ENCODE measurements at regions not wholly inside any gene's neighbourhood (a gene's known extent, or its start where the extent isn't known, plus 50 kb on each side); places are given as distances from the start of the nearest gene placed in this dataset.

DNA sequence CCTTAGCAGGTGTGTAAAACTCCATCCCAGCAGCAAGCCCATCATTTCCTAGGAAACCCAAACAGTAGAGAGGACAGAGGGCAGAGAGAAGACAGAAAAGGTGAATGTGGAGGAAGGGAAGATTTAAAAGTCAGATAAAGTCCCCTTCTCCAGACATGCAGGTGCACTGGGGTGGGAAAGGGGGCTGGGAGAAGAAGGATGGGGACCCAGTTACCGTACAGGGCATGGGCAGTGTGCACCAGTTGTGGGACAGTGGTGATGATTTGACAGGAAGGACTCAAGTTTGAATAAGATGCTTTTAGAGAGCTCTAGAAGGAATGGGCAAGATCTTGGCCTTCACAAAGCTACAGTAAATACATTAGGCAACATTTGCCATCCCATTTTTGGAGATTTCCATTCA is 110.7 kb upstream of the PLXNA4 start:
- Histone ChIP-seq H3K27me3 (no peaks in the 10 kb centered on the region), H3K4me1 (no peaks in the 10 kb centered on the region), H3K27ac (no peak overlapping the region), H3K9me3 (no peaks in the 10 kb centered on the region), H3K36me3 (no peaks in the 10 kb centered on the region), H3K4me3 (no peak overlapping the region)
- 84 to 85% methylated on average over 1 of the region's 1 CpG for whole genome bisulfite sequencing, 2 donors
- no peak for ATAC-seq
- intact Hi-C loops (cut with DNase I), result no loop called here
- no peak for TF ChIP-seq CTCF (IDR thresholded peaks at IDR 0.05)
- DNase-seq, result no peak
- FAIRE-seq, result no peak

GRCh38 chr7:132685277-132685676 is 109.0 kb upstream of the PLXNA4 start:
- intact Hi-C loops (cut with DNase I), result no loop called here
- FAIRE-seq (no peak), ATAC-seq (no peak), DNase-seq (no peak)
- Histone ChIP-seq H3K27ac (no peak overlapping the region), H3K4me1 (no peaks in the 10 kb centered on the region), H3K9me3 (no peaks in the 10 kb centered on the region), H3K27me3 (no peaks in the 10 kb centered on the region), H3K4me3 (no peak overlapping the region), H3K36me3 (no peaks in the 10 kb centered on the region)
- TF ChIP-seq CTCF (IDR thresholded peaks at IDR 0.05), result no peak
- 89 to 91% methylated on average over 2 of the region's 2 CpGs for WGBS, 2 donors

DNA sequence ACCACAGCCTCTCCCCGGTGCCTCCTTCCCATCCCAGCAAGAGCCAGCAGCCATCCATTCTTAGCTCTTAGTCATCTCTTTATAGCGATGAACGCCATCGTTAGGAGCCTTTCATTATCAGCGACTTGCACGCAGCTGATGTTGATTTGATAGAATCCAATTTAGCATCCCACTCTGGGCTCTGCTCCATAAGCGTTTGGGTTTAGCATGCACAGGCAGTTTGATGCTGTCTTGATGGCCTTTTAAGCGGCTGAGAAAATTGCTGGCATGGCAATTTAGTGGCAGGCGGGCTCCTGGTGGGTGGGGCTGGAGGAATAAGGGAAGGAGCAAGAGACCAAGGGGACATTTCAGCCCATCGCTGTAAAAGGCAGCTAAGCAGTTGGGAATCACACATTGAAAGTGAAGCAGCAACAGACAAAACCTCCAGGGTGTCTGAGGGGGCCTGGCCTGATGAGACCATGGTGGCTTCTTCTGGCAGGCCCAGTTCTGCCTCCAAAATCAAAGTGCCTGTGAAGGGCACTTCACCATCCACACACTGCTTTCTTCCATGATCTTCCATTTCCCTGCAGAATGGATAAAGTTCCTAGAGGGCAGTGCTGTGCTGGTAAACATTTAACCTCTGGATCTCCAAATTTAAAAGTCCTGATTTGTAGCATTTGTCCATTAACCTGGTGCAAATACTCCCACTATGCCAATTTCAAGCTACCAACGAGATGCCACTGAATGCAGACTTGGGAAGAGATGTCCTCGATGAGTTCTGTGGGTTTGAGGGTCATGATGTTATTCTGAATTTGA is 107.8 kb upstream of the PLXNA4 start:
- WGBS, 2 donors, result 80 to 84% methylated on average over 12 of the region's 12 CpGs
- intact Hi-C loops (cut with DNase I), result no loop called here
- no peaks in the 10 kb centered on the region for H3K36me3 ChIP-seq
- no peak overlapping the region for H3K4me3 ChIP-seq
- H3K27ac ChIP-seq, result no peak overlapping the region
- ATAC-seq, result no peak
- no peak for DNase-seq
- TF ChIP-seq CTCF (IDR thresholded peaks at IDR 0.05), result no peak
- H3K9me3 ChIP-seq, result no peaks in the 10 kb centered on the region
- no peak for FAIRE-seq
- H3K4me1 ChIP-seq, result no peaks in the 10 kb centered on the region
- no peaks in the 10 kb centered on the region for H3K27me3 ChIP-seq

DNA sequence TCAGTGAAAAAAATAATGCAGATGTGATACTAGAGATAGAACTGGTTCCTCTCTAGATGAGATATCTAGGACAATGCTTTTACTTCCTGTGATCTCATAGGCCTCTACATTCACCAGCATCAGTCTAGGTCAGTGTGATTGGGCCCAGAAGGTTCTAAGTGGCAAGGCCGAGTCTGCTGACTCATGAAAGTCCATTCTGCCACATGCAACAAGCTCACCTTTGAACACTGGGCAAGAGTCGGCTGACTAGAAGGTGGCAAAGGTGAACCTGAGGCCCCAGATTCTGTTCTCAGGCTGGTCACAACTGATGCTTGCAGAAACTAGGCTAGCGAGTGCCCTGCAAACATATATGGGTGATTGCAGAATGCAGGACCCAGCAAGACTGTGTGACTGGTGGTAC is 105.7 kb upstream of the PLXNA4 start:
- ATAC-seq (no peak), FAIRE-seq (no peak), DNase-seq (no peak)
- H3K36me3 ChIP-seq, result no peaks in the 10 kb centered on the region
- no peaks in the 10 kb centered on the region for H3K4me1 ChIP-seq
- TF ChIP-seq CTCF (IDR thresholded peaks at IDR 0.05), result no peak
- no peaks in the 10 kb centered on the region for H3K27me3 ChIP-seq
- H3K9me3 ChIP-seq, result no peaks in the 10 kb centered on the region
- intact Hi-C loops (cut with DNase I), result no loop called here
- no peak overlapping the region for H3K27ac ChIP-seq
- 72 to 73% methylated on average over 3 of the region's 3 CpGs for WGBS, 2 donors
- no peak overlapping the region for H3K4me3 ChIP-seq

DNA sequence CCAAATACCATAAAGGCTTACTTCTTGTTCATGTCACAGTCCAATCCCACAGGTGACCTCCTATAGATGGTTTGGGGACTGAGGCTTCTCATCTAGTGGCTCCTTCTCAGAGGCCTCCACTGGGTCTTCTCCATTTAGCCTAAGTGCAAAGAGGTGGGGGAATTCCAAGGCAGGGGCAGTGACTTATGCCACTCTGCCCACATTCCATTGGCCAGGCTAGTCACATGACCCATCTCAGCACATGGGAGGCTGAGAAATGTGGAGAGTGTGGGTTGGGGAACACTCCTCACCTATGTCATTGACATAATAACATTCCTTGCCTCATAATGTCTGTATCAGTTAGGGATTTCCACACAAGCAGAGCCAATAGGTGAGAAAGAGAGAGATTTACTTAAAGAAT is 104.3 kb upstream of the PLXNA4 start:
- no peak for DNase-seq
- ATAC-seq, result no peak
- Histone ChIP-seq H3K4me1 (no peaks in the 10 kb centered on the region), H3K27me3 (no peaks in the 10 kb centered on the region), H3K4me3 (no peak overlapping the region), H3K27ac (no peak overlapping the region), H3K36me3 (no peaks in the 10 kb centered on the region), H3K9me3 (no peaks in the 10 kb centered on the region)
- intact Hi-C loops (cut with DNase I), result no loop called here
- TF ChIP-seq CTCF (IDR thresholded peaks at IDR 0.05), result no peak
- no peak for FAIRE-seq
